Tibial nerve (tissue), 4 donors: ENCODE measurements at regions not wholly inside any gene's neighbourhood (a gene's known extent, or its start where the extent isn't known, plus 50 kb on each side); places are given as distances from the start of the nearest gene placed in this dataset.

Experiments
- EP300 ChIP-seq, 2 donors: sonication (generic); formaldehyde crosslinking; IDR thresholded peaks; one replicate each; pipeline ENCODE4 v1.6.1; 2017; ENCODE audit warnings: antibody characterized with exemption in 2 of 2, mild to moderate bottlenecking in 1 of 2
- POLR2A ChIP-seq, 2 donors: fragments of 450-650 bp; IDR thresholded peaks; one replicate each; pipeline ENCODE4 v1.6.1; 2017; ENCODE audit warnings: antibody characterized with exemption in 2 of 2, mild to moderate bottlenecking in 2 of 2, moderate library complexity in 2 of 2
- TF ChIP-seq, protein P1 (sequence below), 5 experiments: fragments of 200-600 bp in 3 of 5; fragments of 450-650 bp in 2 of 5; sonication (generic) in 3 of 5; IDR thresholded peaks; one replicate each; pipeline ENCODE4 v1.5.1; 2016 to 2019; ENCODE audit warnings: antibody characterized with exemption in 5 of 5, mild to moderate bottlenecking in 3 of 5, moderate library complexity in 2 of 5

- TF ChIP-seq, protein P1, sequence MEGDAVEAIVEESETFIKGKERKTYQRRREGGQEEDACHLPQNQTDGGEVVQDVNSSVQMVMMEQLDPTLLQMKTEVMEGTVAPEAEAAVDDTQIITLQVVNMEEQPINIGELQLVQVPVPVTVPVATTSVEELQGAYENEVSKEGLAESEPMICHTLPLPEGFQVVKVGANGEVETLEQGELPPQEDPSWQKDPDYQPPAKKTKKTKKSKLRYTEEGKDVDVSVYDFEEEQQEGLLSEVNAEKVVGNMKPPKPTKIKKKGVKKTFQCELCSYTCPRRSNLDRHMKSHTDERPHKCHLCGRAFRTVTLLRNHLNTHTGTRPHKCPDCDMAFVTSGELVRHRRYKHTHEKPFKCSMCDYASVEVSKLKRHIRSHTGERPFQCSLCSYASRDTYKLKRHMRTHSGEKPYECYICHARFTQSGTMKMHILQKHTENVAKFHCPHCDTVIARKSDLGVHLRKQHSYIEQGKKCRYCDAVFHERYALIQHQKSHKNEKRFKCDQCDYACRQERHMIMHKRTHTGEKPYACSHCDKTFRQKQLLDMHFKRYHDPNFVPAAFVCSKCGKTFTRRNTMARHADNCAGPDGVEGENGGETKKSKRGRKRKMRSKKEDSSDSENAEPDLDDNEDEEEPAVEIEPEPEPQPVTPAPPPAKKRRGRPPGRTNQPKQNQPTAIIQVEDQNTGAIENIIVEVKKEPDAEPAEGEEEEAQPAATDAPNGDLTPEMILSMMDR (IDR thresholded peaks at IDR 0.05), result no peak
- no peak for TF ChIP-seq POLR2A (IDR thresholded peaks at IDR 0.05)
- no peak for TF ChIP-seq EP300 (IDR thresholded peaks at IDR 0.05)
These were observed 188.9 kb upstream of the FAT1 start for GRCh38 chr4:186912606-186913005.
